GM03348 (cell line): ENCODE measurements at regions not wholly inside any gene's neighbourhood (a gene's known extent, or its start where the extent isn't known, plus 50 kb on each side); places are given as distances from the start of the nearest gene placed in this dataset.
"Not testable (repeated sequence)": the region's sequence is repeated elsewhere in the genome, so short reads cannot be mapped to it uniquely, and the experiment has no call there.

ENCODE experiments used
- DNase-seq: peaks from one replicate; pipeline ENCODE4 v3.0.0; 2012; ENCODE audit warnings: low spot score

DNA sequence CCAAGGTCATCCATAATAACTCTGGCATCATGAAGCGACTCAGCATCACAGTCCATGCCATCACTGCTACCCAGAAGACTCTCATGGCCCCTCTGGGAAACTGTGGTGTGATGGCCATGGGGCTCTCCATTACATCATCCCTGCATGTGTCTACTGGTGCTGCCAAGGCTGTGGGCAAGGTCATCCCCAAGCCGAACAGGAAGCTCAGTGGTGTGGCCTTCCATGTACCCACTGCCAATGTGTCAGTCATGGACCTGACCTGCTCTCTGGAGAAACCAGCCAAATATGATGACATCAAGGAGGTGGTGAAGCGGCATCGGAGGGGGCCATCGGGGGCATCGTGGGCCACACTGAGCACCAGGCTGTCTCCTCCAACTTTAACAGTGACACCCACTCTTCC, 65.1 kb upstream of the ARHGAP29 start:
- no peak for DNase-seq

DNA sequence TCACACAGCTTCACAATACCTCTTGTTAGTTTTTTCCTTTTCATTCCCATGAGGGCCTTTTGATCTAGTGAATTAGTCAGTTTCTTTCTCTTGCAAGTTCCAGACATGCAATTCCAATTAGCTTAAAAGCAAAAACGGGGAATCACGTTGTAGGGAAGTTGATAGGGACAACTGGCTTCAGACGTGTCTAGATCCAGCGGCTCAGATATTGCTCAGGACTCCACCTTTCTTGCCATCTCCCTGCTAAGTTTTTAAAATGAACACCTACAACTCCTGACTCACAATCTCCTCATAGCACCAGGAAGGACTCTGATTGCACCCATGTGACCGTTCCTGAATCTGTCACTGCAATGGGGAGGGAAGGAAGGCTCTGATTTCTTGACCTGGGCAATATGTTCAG, 63.8 kb upstream of the ARHGAP29 start:
- no peak for DNase-seq

DNA sequence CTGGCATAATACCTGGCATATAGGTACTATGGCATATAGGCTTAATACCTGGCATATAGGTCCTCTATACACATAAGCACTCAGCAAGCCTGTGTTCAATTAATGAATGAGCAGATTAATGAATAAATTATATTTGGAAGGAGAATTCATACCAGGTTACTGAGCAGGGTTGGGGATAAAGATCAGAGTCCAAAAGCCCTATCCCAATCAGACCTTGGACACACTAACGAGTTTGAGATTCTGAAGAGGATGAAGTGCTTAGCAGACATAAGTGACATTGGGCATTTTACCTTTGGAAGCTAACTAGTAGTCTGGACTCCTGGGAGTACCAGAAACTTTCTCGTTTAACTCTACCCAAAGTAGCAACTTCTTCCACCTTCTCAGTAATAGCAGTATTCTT, 63.3 kb upstream of the ARHGAP29 start:
- DNase-seq = no peak

DNA sequence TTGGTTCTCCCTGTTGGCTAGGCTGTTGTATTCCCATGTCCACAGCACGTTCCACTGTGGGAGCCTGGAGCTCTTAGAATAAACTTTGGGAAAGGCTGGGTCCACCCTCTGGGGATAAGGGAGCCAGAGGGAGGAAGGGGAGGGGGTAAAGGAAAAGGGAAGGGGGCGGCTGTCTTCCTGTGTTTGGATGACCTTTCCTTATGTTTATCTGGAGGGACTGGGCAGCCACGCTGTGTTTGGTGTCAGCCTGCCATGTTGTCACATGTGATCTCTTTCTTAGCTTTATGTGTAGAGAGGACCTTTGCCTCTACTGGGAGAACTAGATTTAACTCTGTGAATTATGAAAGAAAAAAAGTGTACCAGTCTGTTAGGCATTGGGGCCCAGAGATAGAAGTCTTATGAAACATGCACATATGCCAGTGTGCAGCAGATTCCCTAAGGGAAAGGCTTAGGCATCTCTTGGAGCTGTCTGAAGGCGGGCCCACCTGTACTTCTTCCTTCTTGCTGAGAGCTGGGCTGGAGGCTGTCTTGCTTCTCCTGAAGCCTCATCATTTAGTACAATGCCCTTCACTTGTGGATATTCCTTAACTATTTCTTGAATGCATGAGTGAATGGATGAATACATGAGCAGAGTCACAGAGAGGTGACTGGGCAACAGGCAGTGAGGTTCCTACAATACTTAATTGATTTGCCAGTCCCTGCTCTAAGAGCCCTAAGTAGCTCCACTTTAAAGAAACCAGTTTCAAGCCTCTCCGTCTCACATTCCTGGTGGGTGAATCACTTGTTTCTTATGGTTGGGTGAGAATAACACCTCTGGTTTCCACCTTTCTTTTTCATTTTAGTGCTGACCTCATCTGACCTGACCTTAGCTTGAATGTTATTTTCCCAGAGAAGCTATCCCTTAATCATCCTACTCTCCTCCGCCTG, 62.5 kb upstream of the ARHGAP29 start:
- DNase-seq = peak; percentile 39

DNA sequence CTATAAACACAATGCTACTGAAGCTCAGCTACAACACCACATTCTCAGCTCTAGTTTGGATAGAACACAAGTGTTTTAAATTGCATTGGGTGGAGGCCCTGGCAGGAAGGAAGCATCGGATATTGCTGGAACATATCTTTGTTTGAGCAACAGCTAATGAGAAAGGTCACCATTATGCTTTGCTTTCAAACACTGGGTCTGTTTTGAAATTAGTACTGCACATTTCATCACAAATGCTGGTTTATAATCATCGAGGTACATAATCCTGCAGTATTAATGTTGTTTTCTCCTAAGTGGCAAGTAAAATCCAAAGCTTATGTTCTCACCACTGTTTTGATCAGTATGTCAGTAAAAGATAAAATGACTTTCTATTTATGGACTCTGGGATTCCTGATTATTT, 61.5 kb upstream of the ARHGAP29 start:
- peak; percentile 53 for DNase-seq

DNA sequence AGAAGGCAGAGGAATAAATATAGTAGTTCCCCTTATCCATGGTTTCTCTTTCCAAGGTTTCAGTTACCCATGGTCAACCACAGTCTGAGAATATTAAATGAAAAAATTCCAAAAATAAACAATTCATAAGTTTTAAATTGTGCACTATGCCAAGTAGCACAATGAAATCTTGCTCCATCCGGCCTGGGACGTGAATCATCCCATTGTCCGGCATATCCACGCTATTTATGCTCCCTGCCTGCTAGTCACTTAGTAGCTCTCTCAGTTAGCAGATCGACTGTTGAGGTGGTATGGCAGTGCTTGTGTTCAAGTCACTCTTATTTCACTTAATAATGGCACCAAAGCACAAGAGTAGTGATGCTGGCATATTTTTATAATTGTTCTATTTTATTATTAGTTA, 58.6 kb upstream of the ARHGAP29 start:
- DNase-seq = peak; percentile 44

DNA sequence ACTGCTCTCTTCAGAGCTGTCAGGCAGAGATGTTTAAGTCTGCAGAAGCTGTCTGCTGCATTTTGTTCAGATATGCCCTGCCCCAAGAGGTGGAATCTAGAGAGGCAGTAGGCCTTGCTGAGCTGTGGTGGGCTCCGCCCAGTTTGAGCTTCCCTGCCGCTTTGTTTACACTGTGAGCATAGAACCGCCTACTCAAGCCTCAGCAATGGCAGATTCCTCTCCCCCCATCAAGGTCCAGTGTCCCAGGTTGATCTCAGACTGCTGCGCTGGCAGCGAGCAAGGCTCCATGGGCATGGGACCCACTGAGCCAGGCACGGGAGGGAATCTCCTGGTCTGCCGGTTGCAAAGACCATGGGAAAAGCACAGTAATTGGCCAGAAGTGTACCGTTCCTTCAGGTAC, 55.6 kb upstream of the ARHGAP29 start:
- DNase-seq = not testable (repeated sequence)

DNA sequence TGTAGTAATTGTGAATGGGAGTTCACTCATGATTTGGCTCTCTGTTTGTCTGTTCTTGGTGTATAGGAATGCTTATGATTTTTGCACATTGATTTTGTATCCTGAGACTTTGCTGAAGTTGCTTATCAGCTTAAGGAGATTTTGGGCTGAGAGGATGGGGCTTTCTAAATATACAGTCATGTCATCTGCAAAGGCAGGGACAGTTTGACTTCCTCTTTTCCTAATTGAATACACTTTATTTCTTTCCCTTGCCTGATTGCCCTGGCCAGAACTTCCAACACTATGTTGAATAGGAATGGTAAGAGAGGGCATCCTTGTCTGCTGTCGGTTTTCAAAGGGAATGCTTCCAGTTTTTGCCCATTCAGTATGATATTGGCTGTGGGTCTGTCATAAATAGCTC, 51.9 kb upstream of the ARHGAP29 start:
- not testable (repeated sequence) for DNase-seq
